Lower leg skin (tissue), 3 donors: ENCODE measurements at regions not wholly inside any gene's neighbourhood (a gene's known extent, or its start where the extent isn't known, plus 50 kb on each side); places are given as distances from the start of the nearest gene placed in this dataset.

Experiments
- POLR2A ChIP-seq, 2 donors: fragments of 450-650 bp; IDR thresholded peaks; one replicate each; pipeline ENCODE4 v1.6.1; 2016 to 2017; ENCODE audit warnings: antibody characterized with exemption in 2 of 2, mild to moderate bottlenecking in 1 of 2, moderate library complexity in 1 of 2
- TF ChIP-seq, protein P1 (sequence below), 3 donors: fragments of 450-650 bp; IDR thresholded peaks; one replicate each; pipeline ENCODE4 v1.5.1; 2016; ENCODE audit warnings: antibody characterized with exemption in 3 of 3, mild to moderate bottlenecking in 3 of 3, moderate library complexity in 2 of 3

GRCh38 chrX:45885931-45886330 is 659.3 kb downstream of the ZNF674 start:
- TF ChIP-seq, protein P1, sequence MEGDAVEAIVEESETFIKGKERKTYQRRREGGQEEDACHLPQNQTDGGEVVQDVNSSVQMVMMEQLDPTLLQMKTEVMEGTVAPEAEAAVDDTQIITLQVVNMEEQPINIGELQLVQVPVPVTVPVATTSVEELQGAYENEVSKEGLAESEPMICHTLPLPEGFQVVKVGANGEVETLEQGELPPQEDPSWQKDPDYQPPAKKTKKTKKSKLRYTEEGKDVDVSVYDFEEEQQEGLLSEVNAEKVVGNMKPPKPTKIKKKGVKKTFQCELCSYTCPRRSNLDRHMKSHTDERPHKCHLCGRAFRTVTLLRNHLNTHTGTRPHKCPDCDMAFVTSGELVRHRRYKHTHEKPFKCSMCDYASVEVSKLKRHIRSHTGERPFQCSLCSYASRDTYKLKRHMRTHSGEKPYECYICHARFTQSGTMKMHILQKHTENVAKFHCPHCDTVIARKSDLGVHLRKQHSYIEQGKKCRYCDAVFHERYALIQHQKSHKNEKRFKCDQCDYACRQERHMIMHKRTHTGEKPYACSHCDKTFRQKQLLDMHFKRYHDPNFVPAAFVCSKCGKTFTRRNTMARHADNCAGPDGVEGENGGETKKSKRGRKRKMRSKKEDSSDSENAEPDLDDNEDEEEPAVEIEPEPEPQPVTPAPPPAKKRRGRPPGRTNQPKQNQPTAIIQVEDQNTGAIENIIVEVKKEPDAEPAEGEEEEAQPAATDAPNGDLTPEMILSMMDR (IDR thresholded peaks at IDR 0.05) = no peak
- no peak for TF ChIP-seq POLR2A (IDR thresholded peaks at IDR 0.05)
